ENCODE measurements at regions not wholly inside any gene's neighbourhood (a gene's known extent, or its start where the extent isn't known, plus 50 kb on each side); places are given as distances from the start of the nearest gene placed in this dataset.

DNA sequence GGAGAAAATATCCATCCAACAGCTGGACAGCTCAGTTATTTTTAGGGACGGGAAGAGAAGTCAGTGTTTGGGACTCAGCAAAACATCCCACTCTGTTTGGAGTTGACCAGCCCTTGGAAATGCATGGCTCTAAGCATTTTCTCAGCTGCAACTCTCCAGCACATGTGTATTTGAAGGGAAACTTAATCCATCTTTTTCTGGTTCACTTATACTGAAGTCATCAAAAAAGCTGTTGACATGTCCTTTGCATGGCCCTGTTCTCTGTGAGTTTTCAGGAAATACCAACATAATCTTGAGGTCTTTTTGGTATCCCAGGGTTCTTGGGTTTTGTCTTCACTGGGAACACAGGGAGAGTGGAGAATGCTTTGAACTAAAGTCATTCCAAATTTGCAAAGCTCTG lies 91.9 kb upstream of the CELF4 start:
- no peak overlapping the region for H3K27ac ChIP-seq (ENCODE audit: low read depth in 2 of 2, low read length in 2 of 2)
- H3K36me3 ChIP-seq (ENCODE audit: control insufficient read depth in 2 of 2, insufficient read depth in 2 of 2, low read length in 2 of 2): no peaks in the 10 kb centered on the region
- no peak overlapping the region for H3K4me3 ChIP-seq (ENCODE audit: low read length in 2 of 2)
- no peaks in the 10 kb centered on the region for H3K4me1 ChIP-seq (ENCODE audit: control insufficient read depth in 2 of 2, insufficient read depth in 2 of 2, low read length in 2 of 2)
- no peaks in the 10 kb centered on the region for H3K9me3 ChIP-seq (ENCODE audit: control insufficient read depth in 2 of 2, low read length in 2 of 2)
- no peak overlapping the region for H3K9ac ChIP-seq (ENCODE audit: low read depth in 1 of 2, low read length in 2 of 2)
- H3K27me3 ChIP-seq (ENCODE audit: control insufficient read depth in 2 of 2, insufficient read depth in 2 of 2, low read length in 2 of 2): no peaks in the 10 kb centered on the region

DNA sequence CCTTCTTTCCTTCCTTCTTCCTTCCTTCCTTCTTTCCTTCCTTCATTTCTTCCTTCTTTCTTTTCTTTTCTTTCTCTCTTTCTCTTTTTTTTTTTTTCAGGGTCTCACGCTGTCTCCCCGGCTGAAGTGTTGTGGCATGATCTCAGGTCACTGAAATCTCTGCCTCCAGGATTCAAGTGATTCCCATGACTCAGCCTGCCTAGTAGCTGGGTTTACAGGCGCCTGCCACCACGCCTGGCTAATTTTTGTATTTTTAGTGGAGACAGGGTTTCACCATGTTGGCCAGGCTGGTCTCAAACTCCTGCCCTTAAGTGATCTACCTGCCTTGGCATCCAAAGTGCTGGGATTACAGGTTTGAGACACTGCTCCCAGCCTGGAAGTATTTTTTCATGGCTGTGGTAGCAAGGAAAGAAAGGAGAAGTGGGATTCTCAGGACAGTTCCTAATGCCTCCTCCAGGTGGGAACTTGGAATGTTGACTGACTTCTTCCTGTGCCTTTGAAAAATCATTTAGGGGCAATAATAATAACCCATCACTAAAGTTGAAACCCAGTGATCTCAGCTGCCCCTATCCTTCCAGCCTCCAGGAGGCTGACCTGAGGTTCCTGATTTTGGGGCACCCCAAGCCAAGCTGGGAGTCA lies 89.3 kb upstream of the CELF4 start:
- H3K27me3 ChIP-seq (ENCODE audit: control insufficient read depth in 2 of 2, insufficient read depth in 2 of 2, low read length in 2 of 2): no peaks in the 10 kb centered on the region
- H3K9me3 ChIP-seq (ENCODE audit: control insufficient read depth in 2 of 2, low read length in 2 of 2): no peaks in the 10 kb centered on the region
- H3K9ac ChIP-seq (ENCODE audit: low read depth in 1 of 2, low read length in 2 of 2): no peak overlapping the region
- no peaks in the 10 kb centered on the region for H3K4me1 ChIP-seq (ENCODE audit: control insufficient read depth in 2 of 2, insufficient read depth in 2 of 2, low read length in 2 of 2)
- no peak overlapping the region for H3K27ac ChIP-seq (ENCODE audit: low read depth in 2 of 2, low read length in 2 of 2)
- H3K36me3 ChIP-seq (ENCODE audit: control insufficient read depth in 2 of 2, insufficient read depth in 2 of 2, low read length in 2 of 2): no peaks in the 10 kb centered on the region
- no peak overlapping the region for H3K4me3 ChIP-seq (ENCODE audit: low read length in 2 of 2)

DNA sequence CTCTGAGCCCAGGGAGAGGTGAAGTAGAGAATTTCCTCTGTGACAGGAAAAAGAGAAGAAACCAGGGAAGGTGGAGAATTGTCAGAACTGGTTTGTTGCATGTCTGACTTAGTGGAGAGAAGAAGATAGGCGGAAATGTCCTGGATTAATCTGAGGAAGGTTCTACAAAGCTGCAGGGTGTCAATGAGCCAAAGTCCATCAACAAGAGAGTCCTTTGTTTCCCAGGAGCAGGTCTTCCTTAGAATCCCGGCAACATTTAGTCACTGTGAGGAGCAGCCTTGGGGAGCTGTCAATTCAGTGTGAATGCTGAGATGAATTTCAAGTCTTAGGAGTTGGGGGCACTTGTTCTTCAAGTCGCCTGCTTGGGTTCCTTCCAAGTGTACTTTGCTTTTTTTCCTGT lies 88.4 kb upstream of the CELF4 start:
- Histone ChIP-seq H3K9ac (ENCODE audit: low read depth in 1 of 2, low read length in 2 of 2) (no peak overlapping the region), H3K27ac (ENCODE audit: low read depth in 2 of 2, low read length in 2 of 2) (no peak overlapping the region), H3K4me3 (ENCODE audit: low read length in 2 of 2) (no peak overlapping the region), H3K4me1 (ENCODE audit: control insufficient read depth in 2 of 2, insufficient read depth in 2 of 2, low read length in 2 of 2) (no peaks in the 10 kb centered on the region), H3K27me3 (ENCODE audit: control insufficient read depth in 2 of 2, insufficient read depth in 2 of 2, low read length in 2 of 2) (no peaks in the 10 kb centered on the region), H3K9me3 (ENCODE audit: control insufficient read depth in 2 of 2, low read length in 2 of 2) (no peaks in the 10 kb centered on the region), H3K36me3 (ENCODE audit: control insufficient read depth in 2 of 2, insufficient read depth in 2 of 2, low read length in 2 of 2) (no peaks in the 10 kb centered on the region)

DNA sequence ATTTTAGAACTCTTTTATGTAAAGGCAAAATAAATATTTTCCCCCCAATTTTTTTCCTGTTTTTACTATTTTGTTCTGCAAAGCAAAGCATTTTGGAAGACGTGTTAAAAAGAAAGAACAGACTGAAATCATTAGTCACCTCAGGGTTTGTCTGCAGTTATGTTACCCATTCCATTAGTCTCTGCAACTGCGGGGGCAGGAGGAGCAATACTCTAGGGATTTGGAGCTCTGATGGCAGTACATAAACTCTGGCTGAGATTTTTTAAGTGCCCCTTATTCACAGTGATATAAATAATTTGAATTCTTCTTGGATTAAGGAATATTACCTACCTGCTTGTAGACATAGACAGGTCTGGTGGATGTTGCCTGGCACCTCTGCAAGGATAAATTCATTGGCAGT lies 88.0 kb upstream of the CELF4 start:
- H3K9ac ChIP-seq (ENCODE audit: low read depth in 1 of 2, low read length in 2 of 2): no peak overlapping the region
- H3K9me3 ChIP-seq (ENCODE audit: control insufficient read depth in 2 of 2, low read length in 2 of 2): no peaks in the 10 kb centered on the region
- no peaks in the 10 kb centered on the region for H3K4me1 ChIP-seq (ENCODE audit: control insufficient read depth in 2 of 2, insufficient read depth in 2 of 2, low read length in 2 of 2)
- no peaks in the 10 kb centered on the region for H3K27me3 ChIP-seq (ENCODE audit: control insufficient read depth in 2 of 2, insufficient read depth in 2 of 2, low read length in 2 of 2)
- H3K27ac ChIP-seq (ENCODE audit: low read depth in 2 of 2, low read length in 2 of 2): no peak overlapping the region
- no peak overlapping the region for H3K4me3 ChIP-seq (ENCODE audit: low read length in 2 of 2)
- H3K36me3 ChIP-seq (ENCODE audit: control insufficient read depth in 2 of 2, insufficient read depth in 2 of 2, low read length in 2 of 2): no peaks in the 10 kb centered on the region

DNA sequence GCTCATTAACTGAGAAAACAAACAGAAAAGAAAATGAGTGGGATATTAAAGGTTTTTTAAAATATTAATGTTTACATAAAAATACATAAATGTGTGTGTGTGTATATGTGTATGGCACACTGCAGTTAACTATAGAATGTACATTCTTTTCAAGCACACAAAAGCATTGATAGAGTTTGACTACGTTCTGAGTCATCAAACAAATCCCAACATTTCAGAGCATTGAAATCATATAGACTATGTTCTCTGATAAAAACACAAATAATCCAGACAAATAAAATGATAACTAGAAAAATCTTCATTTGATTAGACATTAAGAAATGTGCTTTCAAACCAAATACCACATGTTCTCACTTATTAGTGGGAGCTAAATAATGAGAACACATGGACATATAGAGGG lies 84.3 kb upstream of the CELF4 start:
- no peaks in the 10 kb centered on the region for H3K36me3 ChIP-seq (ENCODE audit: control insufficient read depth in 2 of 2, insufficient read depth in 2 of 2, low read length in 2 of 2)
- no peaks in the 10 kb centered on the region for H3K4me1 ChIP-seq (ENCODE audit: control insufficient read depth in 2 of 2, insufficient read depth in 2 of 2, low read length in 2 of 2)
- H3K27me3 ChIP-seq (ENCODE audit: control insufficient read depth in 2 of 2, insufficient read depth in 2 of 2, low read length in 2 of 2): no peaks in the 10 kb centered on the region
- no peak overlapping the region for H3K9ac ChIP-seq (ENCODE audit: low read depth in 1 of 2, low read length in 2 of 2)
- no peak overlapping the region for H3K27ac ChIP-seq (ENCODE audit: low read depth in 2 of 2, low read length in 2 of 2)
- H3K9me3 ChIP-seq (ENCODE audit: control insufficient read depth in 2 of 2, low read length in 2 of 2): no peaks in the 10 kb centered on the region
- no peak overlapping the region for H3K4me3 ChIP-seq (ENCODE audit: low read length in 2 of 2)

DNA sequence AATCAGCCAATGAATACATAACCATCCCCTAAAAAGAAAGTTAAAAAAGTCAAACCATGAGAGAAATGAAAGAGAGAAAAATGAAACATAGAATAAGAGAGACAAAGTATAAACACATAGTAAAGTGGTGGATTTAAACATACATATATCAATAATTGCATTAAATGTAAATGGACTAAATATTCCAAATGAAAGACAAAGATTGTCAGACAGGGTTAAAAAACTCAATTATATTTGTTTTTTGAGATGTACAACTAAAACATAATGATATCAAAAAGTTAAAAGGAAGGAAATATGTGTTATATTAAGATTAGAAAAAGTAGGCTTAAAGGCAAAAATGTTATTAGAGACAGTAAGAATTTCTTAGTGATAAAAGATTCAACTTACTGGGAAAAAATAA lies 83.8 kb upstream of the CELF4 start:
- Histone ChIP-seq H3K27ac (ENCODE audit: low read depth in 2 of 2, low read length in 2 of 2) (no peak overlapping the region), H3K4me1 (ENCODE audit: control insufficient read depth in 2 of 2, insufficient read depth in 2 of 2, low read length in 2 of 2) (no peaks in the 10 kb centered on the region), H3K9ac (ENCODE audit: low read depth in 1 of 2, low read length in 2 of 2) (no peak overlapping the region), H3K4me3 (ENCODE audit: low read length in 2 of 2) (no peak overlapping the region), H3K9me3 (ENCODE audit: control insufficient read depth in 2 of 2, low read length in 2 of 2) (no peaks in the 10 kb centered on the region), H3K27me3 (ENCODE audit: control insufficient read depth in 2 of 2, insufficient read depth in 2 of 2, low read length in 2 of 2) (no peaks in the 10 kb centered on the region), H3K36me3 (ENCODE audit: control insufficient read depth in 2 of 2, insufficient read depth in 2 of 2, low read length in 2 of 2) (no peaks in the 10 kb centered on the region)

DNA sequence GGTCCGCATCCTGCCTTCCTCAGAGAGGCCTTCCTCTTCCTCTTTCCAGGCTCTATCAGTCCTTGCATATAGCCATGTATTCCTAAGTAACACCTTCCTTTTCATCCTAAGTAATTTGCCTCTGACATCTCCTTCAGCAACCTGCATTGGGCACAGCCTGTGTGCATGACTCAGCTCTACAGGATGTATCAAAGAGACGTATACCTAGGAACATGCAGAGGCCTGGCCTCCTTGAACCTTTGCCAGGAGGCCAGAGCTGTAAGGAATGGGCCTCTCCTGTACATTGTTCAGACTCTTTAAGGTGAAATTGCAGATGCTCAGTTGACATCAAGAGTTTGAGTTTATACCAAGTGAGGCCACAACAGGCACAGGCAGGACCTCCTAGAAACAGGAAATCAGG lies 76.0 kb upstream of the CELF4 start:
- Histone ChIP-seq H3K9me3 (ENCODE audit: control insufficient read depth in 2 of 2, low read length in 2 of 2) (no peaks in the 10 kb centered on the region), H3K4me1 (ENCODE audit: control insufficient read depth in 2 of 2, insufficient read depth in 2 of 2, low read length in 2 of 2) (no peaks in the 10 kb centered on the region), H3K36me3 (ENCODE audit: control insufficient read depth in 2 of 2, insufficient read depth in 2 of 2, low read length in 2 of 2) (no peaks in the 10 kb centered on the region), H3K27me3 (ENCODE audit: control insufficient read depth in 2 of 2, insufficient read depth in 2 of 2, low read length in 2 of 2) (no peaks in the 10 kb centered on the region), H3K4me3 (ENCODE audit: low read length in 2 of 2) (no peak overlapping the region), H3K9ac (ENCODE audit: low read depth in 1 of 2, low read length in 2 of 2) (no peak overlapping the region), H3K27ac (ENCODE audit: low read depth in 2 of 2, low read length in 2 of 2) (no peak overlapping the region)

DNA sequence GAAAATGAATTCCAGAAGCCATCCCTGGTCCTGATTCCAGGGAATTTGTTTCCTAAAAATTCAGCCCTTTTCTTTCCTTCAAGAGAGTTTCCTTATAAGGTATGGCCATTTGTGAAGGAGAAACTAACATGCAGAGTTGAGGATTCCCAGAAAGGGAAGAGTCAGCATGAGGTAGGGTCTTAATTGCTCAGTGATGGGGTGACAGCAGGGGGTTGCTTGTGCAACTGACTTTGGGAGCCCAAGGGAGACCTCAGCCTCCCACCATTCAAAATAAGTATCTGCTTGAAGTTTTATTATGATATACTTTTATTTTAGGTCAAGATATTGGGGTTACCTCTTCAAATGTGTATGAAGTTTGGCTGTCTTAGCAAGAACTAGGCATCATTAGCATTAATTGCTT lies 74.9 kb upstream of the CELF4 start:
- no peaks in the 10 kb centered on the region for H3K27me3 ChIP-seq (ENCODE audit: control insufficient read depth in 2 of 2, insufficient read depth in 2 of 2, low read length in 2 of 2)
- no peaks in the 10 kb centered on the region for H3K9me3 ChIP-seq (ENCODE audit: control insufficient read depth in 2 of 2, low read length in 2 of 2)
- H3K9ac ChIP-seq (ENCODE audit: low read depth in 1 of 2, low read length in 2 of 2): no peak overlapping the region
- no peaks in the 10 kb centered on the region for H3K36me3 ChIP-seq (ENCODE audit: control insufficient read depth in 2 of 2, insufficient read depth in 2 of 2, low read length in 2 of 2)
- no peak overlapping the region for H3K27ac ChIP-seq (ENCODE audit: low read depth in 2 of 2, low read length in 2 of 2)
- no peak overlapping the region for H3K4me3 ChIP-seq (ENCODE audit: low read length in 2 of 2)
- no peaks in the 10 kb centered on the region for H3K4me1 ChIP-seq (ENCODE audit: control insufficient read depth in 2 of 2, insufficient read depth in 2 of 2, low read length in 2 of 2)

DNA sequence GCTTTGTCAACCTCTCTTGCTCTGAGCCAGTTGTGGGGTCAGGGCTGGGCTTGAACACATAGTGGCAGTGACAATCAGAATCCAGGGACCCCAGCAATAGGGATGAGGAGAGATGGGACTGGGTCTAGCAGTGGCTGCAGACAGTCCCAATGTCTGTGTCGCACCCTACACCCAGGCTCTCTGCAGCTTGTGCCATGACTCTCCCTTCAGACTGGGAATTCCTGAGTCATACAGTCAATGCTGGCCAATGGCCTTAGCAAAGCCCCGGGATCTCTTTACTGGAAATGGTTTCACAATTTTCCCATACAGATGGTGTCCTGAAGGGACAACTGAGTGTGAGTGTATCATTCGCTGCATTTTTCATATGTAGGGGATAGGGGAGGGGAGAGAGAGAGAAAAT lies 74.2 kb upstream of the CELF4 start:
- no peak overlapping the region for H3K27ac ChIP-seq (ENCODE audit: low read depth in 2 of 2, low read length in 2 of 2)
- H3K36me3 ChIP-seq (ENCODE audit: control insufficient read depth in 2 of 2, insufficient read depth in 2 of 2, low read length in 2 of 2): no peaks in the 10 kb centered on the region
- H3K4me3 ChIP-seq (ENCODE audit: low read length in 2 of 2): no peak overlapping the region
- H3K4me1 ChIP-seq (ENCODE audit: control insufficient read depth in 2 of 2, insufficient read depth in 2 of 2, low read length in 2 of 2): no peaks in the 10 kb centered on the region
- H3K9me3 ChIP-seq (ENCODE audit: control insufficient read depth in 2 of 2, low read length in 2 of 2): no peaks in the 10 kb centered on the region
- H3K9ac ChIP-seq (ENCODE audit: low read depth in 1 of 2, low read length in 2 of 2): no peak overlapping the region
- no peaks in the 10 kb centered on the region for H3K27me3 ChIP-seq (ENCODE audit: control insufficient read depth in 2 of 2, insufficient read depth in 2 of 2, low read length in 2 of 2)

DNA sequence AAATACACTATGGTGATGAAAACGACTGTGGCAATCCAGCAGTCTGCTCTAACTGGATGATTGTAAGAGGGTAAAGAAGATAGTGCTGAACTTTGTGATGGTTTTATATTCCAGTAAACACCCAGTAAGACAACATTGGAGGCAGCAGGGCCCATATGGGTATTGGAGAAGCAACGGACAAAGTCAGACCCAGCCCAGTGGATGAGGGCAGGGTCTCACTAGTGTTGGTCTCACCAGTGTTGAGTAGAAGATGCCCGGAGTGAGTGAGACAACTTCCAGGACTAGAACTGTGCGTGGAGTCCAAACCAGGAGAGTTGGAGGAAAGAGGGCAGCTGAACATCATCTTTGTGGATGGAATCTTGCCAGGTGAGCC lies 71.9 kb upstream of the CELF4 start:
- Histone ChIP-seq H3K4me1 (ENCODE audit: control insufficient read depth in 2 of 2, insufficient read depth in 2 of 2, low read length in 2 of 2) (no peaks in the 10 kb centered on the region), H3K27ac (ENCODE audit: low read depth in 2 of 2, low read length in 2 of 2) (no peak overlapping the region), H3K9me3 (ENCODE audit: control insufficient read depth in 2 of 2, low read length in 2 of 2) (no peaks in the 10 kb centered on the region), H3K36me3 (ENCODE audit: control insufficient read depth in 2 of 2, insufficient read depth in 2 of 2, low read length in 2 of 2) (no peaks in the 10 kb centered on the region), H3K4me3 (ENCODE audit: low read length in 2 of 2) (no peak overlapping the region), H3K27me3 (ENCODE audit: control insufficient read depth in 2 of 2, insufficient read depth in 2 of 2, low read length in 2 of 2) (no peaks in the 10 kb centered on the region), H3K9ac (ENCODE audit: low read depth in 1 of 2, low read length in 2 of 2) (no peak overlapping the region)
